Trophoblast cell (in vitro differentiated cells and primary cell): ENCODE measurements at regions not wholly inside any gene's neighbourhood (a gene's known extent, or its start where the extent isn't known, plus 50 kb on each side); places are given as distances from the start of the nearest gene placed in this dataset.

ENCODE experiments used
- DNase-seq, 2 donors: peaks; one replicate each; pipeline ENCODE4 v3.0.0-alpha.2; 2016
- H2AFZ ChIP-seq: 2 replicates; pipeline ENCODE4 v1.6.1; 2013; ENCODE audit warnings: low read length, moderate library complexity, mild to moderate bottlenecking; ENCODE audit not compliant: insufficient read depth, poor library complexity
- H2AK5ac ChIP-seq: 2 replicates; pipeline ENCODE4 v1.6.1; 2013; ENCODE audit warnings: mild to moderate bottlenecking, low read length
- H2BK120ac ChIP-seq: 2 replicates; pipeline ENCODE4 v1.6.1; 2013; ENCODE audit warnings: low read length, mild to moderate bottlenecking, moderate library complexity; ENCODE audit not compliant: insufficient read depth, poor library complexity
- H2BK12ac ChIP-seq: 2 replicates; pipeline ENCODE4 v1.6.1; 2013; ENCODE audit warnings: mild to moderate bottlenecking, low read length, moderate library complexity
- H2BK5ac ChIP-seq: 2 replicates; pipeline ENCODE4 v1.6.1; 2013; ENCODE audit warnings: low read length, low read depth, moderate library complexity, mild to moderate bottlenecking; ENCODE audit not compliant: poor library complexity
- H3K14ac ChIP-seq: 2 replicates; pipeline ENCODE4 v1.6.1; 2013; ENCODE audit warnings: mild to moderate bottlenecking, low read length
- H3K18ac ChIP-seq: 2 replicates; pipeline ENCODE4 v1.6.1; 2013; ENCODE audit warnings: mild to moderate bottlenecking, low read length
- H3K23ac ChIP-seq: 2 replicates; pipeline ENCODE4 v1.6.1; 2013; ENCODE audit warnings: low read length
- H3K27ac ChIP-seq: 2 replicates; pipeline ENCODE4 v1.5.1; 2013; ENCODE audit warnings: low read depth, mild to moderate bottlenecking, inconsistent platforms, low read length, moderate library complexity
- H3K27me3 ChIP-seq: 2 replicates; pipeline ENCODE4 v1.6.1; 2013; ENCODE audit warnings: inconsistent platforms, mild to moderate bottlenecking, low read length, moderate library complexity; ENCODE audit not compliant: insufficient read depth
- H3K36me3 ChIP-seq, 2 experiments: 1 replicate in 1 of 2; 2 replicates in 1 of 2; pipeline ENCODE4 v1.6.1; 2013; ENCODE audit warnings: low read length in 2 of 2, mild to moderate bottlenecking in 2 of 2, moderate library complexity in 1 of 2; ENCODE audit not compliant: insufficient read depth in 2 of 2, control insufficient read depth in 1 of 2
- H3K4ac ChIP-seq: 2 replicates; pipeline ENCODE4 v1.6.1; 2013; ENCODE audit warnings: low read depth, mild to moderate bottlenecking, low read length, moderate library complexity
- H3K4me1 ChIP-seq, 2 experiments: 1 replicate in 1 of 2; 2 replicates in 1 of 2; pipeline ENCODE4 v1.6.1; 2013; ENCODE audit warnings: low read length in 2 of 2, mild to moderate bottlenecking in 2 of 2, moderate library complexity in 1 of 2; ENCODE audit not compliant: insufficient read depth in 2 of 2, control insufficient read depth in 1 of 2
- H3K4me2 ChIP-seq: 2 replicates; pipeline ENCODE4 v1.6.1; 2013; ENCODE audit warnings: inconsistent platforms, mild to moderate bottlenecking, low read length, moderate library complexity
- H3K4me3 ChIP-seq: 2 replicates; pipeline ENCODE4 v1.5.1; 2013; ENCODE audit warnings: mild to moderate bottlenecking, low read depth, low read length, inconsistent platforms
- H3K79me1 ChIP-seq: one replicate; pipeline ENCODE4 v1.6.1; 2013; ENCODE audit warnings: low read length
- H3K79me2 ChIP-seq: 2 replicates; pipeline ENCODE4 v1.6.1; 2013; ENCODE audit warnings: low read length, mild to moderate bottlenecking; ENCODE audit not compliant: control insufficient read depth, insufficient read depth, poor library complexity
- H3K9ac ChIP-seq: 2 replicates; pipeline ENCODE4 v1.6.1; 2013; ENCODE audit warnings: mild to moderate bottlenecking, low read length
- H3K9me3 ChIP-seq: 2 replicates; pipeline ENCODE4 v1.6.1; 2013; ENCODE audit warnings: low read depth, mild to moderate bottlenecking, control low read depth, inconsistent platforms, low read length; ENCODE audit not compliant: insufficient read depth
- H4K12ac ChIP-seq: 2 replicates; pipeline ENCODE4 v1.6.1; 2013; ENCODE audit warnings: low read depth, mild to moderate bottlenecking, low read length, moderate library complexity
- H4K8ac ChIP-seq: 2 replicates; pipeline ENCODE4 v1.6.1; 2013; ENCODE audit warnings: low read depth, mild to moderate bottlenecking, low read length, moderate library complexity
- H4K91ac ChIP-seq: one replicate; pipeline ENCODE4 v1.6.1; 2013; ENCODE audit warnings: low read depth, mild to moderate bottlenecking, low read length, moderate library complexity
- WGBS: extraction: QIAGEN DNeasy Blood & Tissue Kit; methylation state at CpG from one replicate; pipeline ENCODE4 v1.1.7; 2013; ENCODE audit warnings: missing lambda C conversion rate; ENCODE audit not compliant: insufficient read length, insufficient coverage; ENCODE audit errors: extremely low coverage; 5-methylcytosine and 5-hydroxymethylcytosine counted together

DNA sequence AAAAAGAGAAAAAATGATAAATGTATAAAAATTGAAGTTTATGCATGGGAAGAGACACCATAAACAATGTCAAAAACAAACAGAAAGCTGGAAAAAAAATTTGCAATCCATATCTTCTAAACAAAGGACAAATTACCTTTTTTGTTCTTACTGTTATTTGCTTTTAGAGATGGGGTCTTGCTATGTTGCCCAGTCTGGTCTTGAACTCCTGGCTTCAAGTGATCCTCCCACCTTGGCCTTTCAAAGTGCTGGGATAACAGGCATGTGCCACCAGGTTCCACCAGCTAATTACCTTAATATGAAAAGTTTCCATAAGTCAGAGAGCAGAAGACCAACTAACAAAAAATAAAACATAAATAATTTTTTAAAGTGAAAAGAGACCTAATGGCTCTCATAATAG lies 90.0 kb upstream of the SIX3 start:
- H3K23ac ChIP-seq: no peak overlapping the region
- no peak overlapping the region for H4K8ac ChIP-seq
- no peak overlapping the region for H3K27ac ChIP-seq
- no peaks in the 10 kb centered on the region for H3K79me1 ChIP-seq
- H2AFZ ChIP-seq: no peak overlapping the region
- H3K4me1 ChIP-seq: no peaks in the 10 kb centered on the region
- H3K4me2 ChIP-seq: no peak overlapping the region
- no peak overlapping the region for H3K9ac ChIP-seq
- no peak overlapping the region for H2AK5ac ChIP-seq
- H3K18ac ChIP-seq: no peak overlapping the region
- no peak overlapping the region for H3K4ac ChIP-seq
- no peak for DNase-seq
- no peak overlapping the region for H3K14ac ChIP-seq
- H2BK5ac ChIP-seq: no peak overlapping the region
- H3K36me3 ChIP-seq: no peaks in the 10 kb centered on the region
- no peaks in the 10 kb centered on the region for H3K9me3 ChIP-seq
- H4K12ac ChIP-seq: no peak overlapping the region
- no peaks in the 10 kb centered on the region for H3K27me3 ChIP-seq
- no peak overlapping the region for H3K4me3 ChIP-seq
- H3K79me2 ChIP-seq: no peaks in the 10 kb centered on the region
- H4K91ac ChIP-seq: no peak overlapping the region
- no peak overlapping the region for H2BK12ac ChIP-seq
- no peak overlapping the region for H2BK120ac ChIP-seq

- Histone ChIP-seq H4K91ac (no peak overlapping the region), H3K9ac (no peak overlapping the region), H4K8ac (no peak overlapping the region), H3K4me3 (no peak overlapping the region), H3K36me3 (no peaks in the 10 kb centered on the region), H4K12ac (no peak overlapping the region), H3K79me1 (no peaks in the 10 kb centered on the region), H2AFZ (no peak overlapping the region), H3K27ac (no peak overlapping the region), H3K27me3 (no peaks in the 10 kb centered on the region), H3K79me2 (no peaks in the 10 kb centered on the region), H3K23ac (no peak overlapping the region), H2BK120ac (no peak overlapping the region), H3K4me1 (no peaks in the 10 kb centered on the region), H2BK12ac (no peak overlapping the region), H2BK5ac (no peak overlapping the region), H3K4ac (no peak overlapping the region), H3K4me2 (no peak overlapping the region), H3K14ac (no peak overlapping the region), H2AK5ac (no peak overlapping the region), H3K9me3 (no peaks in the 10 kb centered on the region), H3K18ac (no peak overlapping the region)
- no peak for DNase-seq
- WGBS: no CpG with 5 or more reads among the region's 2 CpGs
Observed at GRCh38 chr2:44852594-44852993, 88.9 kb upstream of the SIX3 start.

- no peak overlapping the region for H3K18ac ChIP-seq
- H2BK12ac ChIP-seq: no peak overlapping the region
- H3K4ac ChIP-seq: no peak overlapping the region
- H3K79me2 ChIP-seq: no peaks in the 10 kb centered on the region
- no peaks in the 10 kb centered on the region for H3K79me1 ChIP-seq
- no peak overlapping the region for H3K4me2 ChIP-seq
- no peak overlapping the region for H2BK120ac ChIP-seq
- H2BK5ac ChIP-seq: no peak overlapping the region
- no peak overlapping the region for H3K23ac ChIP-seq
- no peak overlapping the region for H4K8ac ChIP-seq
- no peak overlapping the region for H2AFZ ChIP-seq
- H4K91ac ChIP-seq: no peak overlapping the region
- no peak overlapping the region for H2AK5ac ChIP-seq
- H3K9me3 ChIP-seq: no peaks in the 10 kb centered on the region
- H3K14ac ChIP-seq: no peak overlapping the region
- H3K27me3 ChIP-seq: no peaks in the 10 kb centered on the region
- no peak overlapping the region for H4K12ac ChIP-seq
- DNase-seq: no peak
- no peaks in the 10 kb centered on the region for H3K36me3 ChIP-seq
- H3K27ac ChIP-seq: no peak overlapping the region
- no peak overlapping the region for H3K4me3 ChIP-seq
- WGBS: no CpG with 5 or more reads among the region's 3 CpGs
- H3K9ac ChIP-seq: no peak overlapping the region
- no peaks in the 10 kb centered on the region for H3K4me1 ChIP-seq
Observed at GRCh38 chr2:44859337-44859736, 82.2 kb upstream of the SIX3 start.

- H3K4me3 ChIP-seq: no peak overlapping the region
- H2BK12ac ChIP-seq: no peak overlapping the region
- H3K9ac ChIP-seq: no peak overlapping the region
- H4K8ac ChIP-seq: no peak overlapping the region
- H3K14ac ChIP-seq: no peak overlapping the region
- no peak for DNase-seq
- no peak overlapping the region for H2BK5ac ChIP-seq
- no peaks in the 10 kb centered on the region for H3K79me1 ChIP-seq
- no peak overlapping the region for H2AFZ ChIP-seq
- no peak overlapping the region for H2BK120ac ChIP-seq
- H3K36me3 ChIP-seq: no peaks in the 10 kb centered on the region
- H3K9me3 ChIP-seq: no peaks in the 10 kb centered on the region
- H2AK5ac ChIP-seq: no peak overlapping the region
- H3K4me1 ChIP-seq: no peaks in the 10 kb centered on the region
- H3K27ac ChIP-seq: no peak overlapping the region
- H3K79me2 ChIP-seq: no peaks in the 10 kb centered on the region
- no peak overlapping the region for H4K91ac ChIP-seq
- no peak overlapping the region for H4K12ac ChIP-seq
- WGBS: no CpG with 5 or more reads among the region's 1 CpG
- no peak overlapping the region for H3K4me2 ChIP-seq
- H3K23ac ChIP-seq: no peak overlapping the region
- H3K4ac ChIP-seq: no peak overlapping the region
- no peaks in the 10 kb centered on the region for H3K27me3 ChIP-seq
- no peak overlapping the region for H3K18ac ChIP-seq
Observed at GRCh38 chr2:44866152-44866551, 75.3 kb upstream of the SIX3 start.

GRCh38 chr2:44869761-44870160 lies 71.7 kb upstream of the SIX3 start:
- Histone ChIP-seq H3K9me3 (no peaks in the 10 kb centered on the region), H2BK5ac (no peak overlapping the region), H3K14ac (no peak overlapping the region), H3K79me2 (no peaks in the 10 kb centered on the region), H3K27ac (no peak overlapping the region), H2BK12ac (no peak overlapping the region), H3K18ac (no peak overlapping the region), H2AFZ (no peak overlapping the region), H3K36me3 (no peaks in the 10 kb centered on the region), H3K4me2 (no peak overlapping the region), H2AK5ac (no peak overlapping the region), H3K9ac (no peak overlapping the region), H3K4me1 (no peaks in the 10 kb centered on the region), H3K23ac (no peak overlapping the region), H3K4me3 (no peak overlapping the region), H4K91ac (no peak overlapping the region), H4K12ac (no peak overlapping the region), H2BK120ac (no peak overlapping the region), H3K79me1 (no peaks in the 10 kb centered on the region), H4K8ac (no peak overlapping the region), H3K27me3 (no peaks in the 10 kb centered on the region), H3K4ac (no peak overlapping the region)
- DNase-seq: no peak
- no CpG with 5 or more reads among the region's 5 CpGs for WGBS
